SK-N-MC (cell line): ENCODE measurements at regions not wholly inside any gene's neighbourhood (a gene's known extent, or its start where the extent isn't known, plus 50 kb on each side); places are given as distances from the start of the nearest gene placed in this dataset.

ENCODE experiments used
- EZH2 ChIP-seq: fragments of 200-600 bp; sonication (generic); IDR thresholded peaks from one replicate; pipeline ENCODE4 v1.6.1; 2017; ENCODE audit warnings: antibody characterized with exemption
- POLR2AphosphoS5 ChIP-seq: IDR thresholded peaks from 2 replicates; pipeline ENCODE4 v1.6.1; 2012; ENCODE audit warnings: mild to moderate bottlenecking, low read depth, low read length, borderline replicate concordance

- TF ChIP-seq EZH2 (no peak), POLR2AphosphoS5 (no peak)
Measured at GRCh38 chr5:15002173-15002572, 130.6 kb upstream of the ANKH start.
